ENCODE measurements at regions not wholly inside any gene's neighbourhood (a gene's known extent, or its start where the extent isn't known, plus 50 kb on each side); places are given as distances from the start of the nearest gene placed in this dataset.
A peak's percentile ranks its signal among the peaks of the same experiment; 100 is the strongest.
"Not testable (repeated sequence)": the region's sequence is repeated elsewhere in the genome, so short reads cannot be mapped to it uniquely, and the experiment has no call there.

- TF ChIP-seq JUND (IDR thresholded peaks at IDR 0.05; ENCODE audit: low read depth): no peak
- DNase-seq (ENCODE audit: low read depth in 1 of 2, low spot score in 1 of 2): no peak
- in situ Hi-C loops (cut with HindIII; ENCODE audit: low pct_unique_long_range_greater_than_20kb, low sequenced_read_pairs): no loop called here
These were observed 648.6 kb downstream of the COL12A1 start for GRCh38 chr6:74557236-74557635.

GRCh38 chr6:74554041-74554440 lies 651.8 kb downstream of the COL12A1 start:
- TF ChIP-seq JUND (IDR thresholded peaks at IDR 0.05; ENCODE audit: low read depth): no peak
- no peak for DNase-seq (ENCODE audit: low read depth in 1 of 2, low spot score in 1 of 2)
- in situ Hi-C loops (cut with HindIII; ENCODE audit: low pct_unique_long_range_greater_than_20kb, low sequenced_read_pairs): no loop called here

GRCh38 chr6:74551896-74552295 lies 654.0 kb downstream of the COL12A1 start:
- in situ Hi-C loops (cut with HindIII; ENCODE audit: low pct_unique_long_range_greater_than_20kb, low sequenced_read_pairs): no loop called here
- no peak for TF ChIP-seq JUND (IDR thresholded peaks at IDR 0.05; ENCODE audit: low read depth)
- no peak for DNase-seq (ENCODE audit: low read depth in 1 of 2, low spot score in 1 of 2)

- in situ Hi-C loops (cut with HindIII; ENCODE audit: low pct_unique_long_range_greater_than_20kb, low sequenced_read_pairs): no loop called here
- DNase-seq (ENCODE audit: low read depth in 1 of 2, low spot score in 1 of 2): no peak
- no peak for TF ChIP-seq JUND (IDR thresholded peaks at IDR 0.05; ENCODE audit: low read depth)
These were observed 655.0 kb downstream of the COL12A1 start for GRCh38 chr6:74550821-74551220.

- in situ Hi-C loops (cut with HindIII; ENCODE audit: low pct_unique_long_range_greater_than_20kb, low sequenced_read_pairs): no loop called here
- no peak for TF ChIP-seq JUND (IDR thresholded peaks at IDR 0.05; ENCODE audit: low read depth)
- DNase-seq (ENCODE audit: low read depth in 1 of 2, low spot score in 1 of 2): no peak
These were observed 656.1 kb downstream of the COL12A1 start for GRCh38 chr6:74549746-74550145.

GRCh38 chr6:74534465-74535211 lies 671.2 kb downstream of the COL12A1 start:
- TF ChIP-seq JUND (IDR thresholded peaks at IDR 0.05; ENCODE audit: low read depth): no peak
- peak in 1 of 2 experiments; percentile 67 for DNase-seq (ENCODE audit: low read depth in 1 of 2, low spot score in 1 of 2)
- in situ Hi-C loops (cut with HindIII; ENCODE audit: low pct_unique_long_range_greater_than_20kb, low sequenced_read_pairs): no loop called here

GRCh38 chr6:74519163-74519562 lies 686.7 kb downstream of the COL12A1 start:
- TF ChIP-seq JUND (IDR thresholded peaks at IDR 0.05; ENCODE audit: low read depth): no peak
- in situ Hi-C loops (cut with HindIII; ENCODE audit: low pct_unique_long_range_greater_than_20kb, low sequenced_read_pairs): no loop called here
- peak in 1 of 2 experiments; percentile 8 for DNase-seq (ENCODE audit: low read depth in 1 of 2, low spot score in 1 of 2)

GRCh38 chr6:74518035-74518434 lies 687.8 kb downstream of the COL12A1 start:
- in situ Hi-C loops (cut with HindIII; ENCODE audit: low pct_unique_long_range_greater_than_20kb, low sequenced_read_pairs): no loop called here
- TF ChIP-seq JUND (IDR thresholded peaks at IDR 0.05; ENCODE audit: low read depth): no peak
- no peak for DNase-seq (ENCODE audit: low read depth in 1 of 2, low spot score in 1 of 2)

- TF ChIP-seq JUND (IDR thresholded peaks at IDR 0.05; ENCODE audit: low read depth): no peak
- DNase-seq (ENCODE audit: low read depth in 1 of 2, low spot score in 1 of 2): no peak
- in situ Hi-C loops (cut with HindIII; ENCODE audit: low pct_unique_long_range_greater_than_20kb, low sequenced_read_pairs): no loop called here
These were observed 695.0 kb downstream of the COL12A1 start for GRCh38 chr6:74510878-74511277.

- no peak for DNase-seq (ENCODE audit: low read depth in 1 of 2, low spot score in 1 of 2)
- in situ Hi-C loops (cut with HindIII; ENCODE audit: low pct_unique_long_range_greater_than_20kb, low sequenced_read_pairs): no loop called here
- no peak for TF ChIP-seq JUND (IDR thresholded peaks at IDR 0.05; ENCODE audit: low read depth)
These were observed 698.2 kb downstream of the COL12A1 start for GRCh38 chr6:74507649-74508048.

- TF ChIP-seq JUND (IDR thresholded peaks at IDR 0.05; ENCODE audit: low read depth): no peak
- in situ Hi-C loops (cut with HindIII; ENCODE audit: low pct_unique_long_range_greater_than_20kb, low sequenced_read_pairs): no loop called here
- no peak for DNase-seq (ENCODE audit: low read depth in 1 of 2, low spot score in 1 of 2)
These were observed 700.5 kb downstream of the COL12A1 start for GRCh38 chr6:74505391-74505790.

GRCh38 chr6:74504941-74505340 lies 700.9 kb downstream of the COL12A1 start:
- no peak for DNase-seq (ENCODE audit: low read depth in 1 of 2, low spot score in 1 of 2)
- in situ Hi-C loops (cut with HindIII; ENCODE audit: low pct_unique_long_range_greater_than_20kb, low sequenced_read_pairs): no loop called here
- no peak for TF ChIP-seq JUND (IDR thresholded peaks at IDR 0.05; ENCODE audit: low read depth)

GRCh38 chr6:74492587-74492986 lies 713.3 kb downstream of the COL12A1 start:
- in situ Hi-C loops (cut with HindIII; ENCODE audit: low pct_unique_long_range_greater_than_20kb, low sequenced_read_pairs): no loop called here
- TF ChIP-seq JUND (IDR thresholded peaks at IDR 0.05; ENCODE audit: low read depth): no peak

GRCh38 chr6:74491844-74492374 lies 713.9 kb downstream of the COL12A1 start:
- in situ Hi-C loops (cut with HindIII; ENCODE audit: low pct_unique_long_range_greater_than_20kb, low sequenced_read_pairs): no loop called here
- peak in 1 of 2 experiments; percentile 32 for DNase-seq (ENCODE audit: low read depth in 1 of 2, low spot score in 1 of 2)
- TF ChIP-seq JUND (IDR thresholded peaks at IDR 0.05; ENCODE audit: low read depth): no peak

More at GRCh38 chr6:74492587-74492986, 713.3 kb downstream of the COL12A1 start:
- no peak for DNase-seq (ENCODE audit: low read depth in 1 of 2, low spot score in 1 of 2)

GRCh38 chr6:74488726-74489125 lies 717.1 kb downstream of the COL12A1 start:
- in situ Hi-C loops (cut with HindIII; ENCODE audit: low pct_unique_long_range_greater_than_20kb, low sequenced_read_pairs); DNase-seq (ENCODE audit: low read depth in 1 of 2, low spot score in 1 of 2): not testable (repeated sequence)
